ENCODE measurements at regions not wholly inside any gene's neighbourhood (a gene's known extent, or its start where the extent isn't known, plus 50 kb on each side); places are given as distances from the start of the nearest gene placed in this dataset.

DNA sequence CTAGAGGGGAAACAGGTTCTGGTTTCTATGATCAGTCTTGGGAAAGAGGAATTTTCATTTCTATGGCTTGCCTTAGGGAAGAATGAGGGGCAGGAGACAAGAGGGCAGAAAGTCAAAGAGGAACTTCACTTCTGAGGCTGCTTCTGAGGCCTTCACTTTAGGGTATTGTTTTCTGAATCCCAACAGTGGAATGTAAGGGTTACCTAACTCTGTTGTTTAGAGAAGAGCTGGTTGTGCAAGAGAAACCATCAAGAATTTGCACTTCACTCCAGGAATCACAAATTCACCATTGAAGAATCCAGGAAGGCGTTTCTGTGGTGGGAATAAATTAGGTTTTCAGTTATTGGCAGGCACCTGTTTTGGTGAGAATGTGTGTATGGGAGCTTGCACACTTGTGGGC lies 126.7 kb upstream of the AMOT start:
- H4K20me1 ChIP-seq (ENCODE audit: insufficient read depth, low read length) = no peaks in the 10 kb centered on the region
- no peak overlapping the region for H3K4me2 ChIP-seq (ENCODE audit: low read length)
- no peak overlapping the region for H3K27ac ChIP-seq (ENCODE audit: low read depth, low read length, poor library complexity, severe bottlenecking)
- no peaks in the 10 kb centered on the region for H3K9me3 ChIP-seq (ENCODE audit: low read length)
- H3K79me2 ChIP-seq (ENCODE audit: insufficient read depth, low read depth, low read length) = no peaks in the 10 kb centered on the region
- H3K4me1 ChIP-seq (ENCODE audit: insufficient read depth, low read length, poor library complexity, severe bottlenecking) = no peaks in the 10 kb centered on the region
- no peaks in the 10 kb centered on the region for H3K9me2 ChIP-seq (ENCODE audit: insufficient read depth, low read length)
- TF ChIP-seq EZH2phosphoT487 (IDR thresholded peaks at IDR 0.05; ENCODE audit: borderline replicate concordance, low read depth, low read length) (no peak), CTCF (conservative IDR thresholded peaks at IDR 0.05; ENCODE audit: low read length) (no peak)
- intact Hi-C loops (cut with micrococcal nuclease; ENCODE audit: unreplicated experiment) = no loop called here
- H3K36me3 ChIP-seq (ENCODE audit: insufficient read depth, low read length) = no peaks in the 10 kb centered on the region
- H2AFZ ChIP-seq (ENCODE audit: low read length) = no peak overlapping the region
- no peak overlapping the region for H3K4me3 ChIP-seq (ENCODE audit: low read depth, low read length, poor library complexity, severe bottlenecking)
- ChIA-PET POLR2A (no interaction called here), CTCF (ENCODE audit: unreplicated experiment) (no interaction called here)
- no peak for DNase-seq (ENCODE audit: low spot score)
- BruUV-seq (replicated peaks) = no TSS peak

DNA sequence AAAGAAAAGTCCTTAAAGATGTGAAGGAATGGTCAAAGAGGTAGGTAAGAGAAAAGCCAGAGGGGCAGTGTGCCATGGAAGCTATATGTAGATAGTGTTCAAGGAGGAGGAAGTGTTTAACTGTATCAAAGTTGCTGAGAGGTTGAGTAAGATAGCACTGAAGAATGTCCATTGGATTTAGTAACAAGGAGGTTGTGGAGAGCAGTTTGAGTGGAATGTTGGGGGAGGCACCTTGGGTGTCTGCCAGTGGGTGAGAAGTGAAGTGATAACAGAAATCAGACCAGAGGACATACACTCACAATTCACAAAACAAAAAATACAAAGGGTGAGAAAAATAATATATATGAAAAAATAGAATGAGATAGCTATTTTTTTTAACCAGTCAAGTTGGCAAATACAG lies 121.3 kb upstream of the AMOT start:
- no peak for TF ChIP-seq CTCF (conservative IDR thresholded peaks at IDR 0.05; ENCODE audit: low read length)
- TF ChIP-seq EZH2phosphoT487 (IDR thresholded peaks at IDR 0.05; ENCODE audit: borderline replicate concordance, low read depth, low read length) = no peak
- no peaks in the 10 kb centered on the region for H4K20me1 ChIP-seq (ENCODE audit: insufficient read depth, low read length)
- H3K36me3 ChIP-seq (ENCODE audit: insufficient read depth, low read length) = no peaks in the 10 kb centered on the region
- H3K9me3 ChIP-seq (ENCODE audit: low read length) = no peaks in the 10 kb centered on the region
- intact Hi-C loops (cut with micrococcal nuclease; ENCODE audit: unreplicated experiment) = no loop called here
- CTCF ChIA-PET (ENCODE audit: unreplicated experiment) = no interaction called here
- no peaks in the 10 kb centered on the region for H3K79me2 ChIP-seq (ENCODE audit: insufficient read depth, low read depth, low read length)
- H3K9me2 ChIP-seq (ENCODE audit: insufficient read depth, low read length) = no peaks in the 10 kb centered on the region
- H3K4me2 ChIP-seq (ENCODE audit: low read length) = no peak overlapping the region
- no TSS peak for BruUV-seq (replicated peaks)
- no peaks in the 10 kb centered on the region for H3K4me1 ChIP-seq (ENCODE audit: insufficient read depth, low read length, poor library complexity, severe bottlenecking)
- no peak overlapping the region for H2AFZ ChIP-seq (ENCODE audit: low read length)
- no peak for DNase-seq (ENCODE audit: low spot score)
- no peak overlapping the region for H3K4me3 ChIP-seq (ENCODE audit: low read depth, low read length, poor library complexity, severe bottlenecking)
- H3K27ac ChIP-seq (ENCODE audit: low read depth, low read length, poor library complexity, severe bottlenecking) = no peak overlapping the region
- POLR2A ChIA-PET = no interaction called here

DNA sequence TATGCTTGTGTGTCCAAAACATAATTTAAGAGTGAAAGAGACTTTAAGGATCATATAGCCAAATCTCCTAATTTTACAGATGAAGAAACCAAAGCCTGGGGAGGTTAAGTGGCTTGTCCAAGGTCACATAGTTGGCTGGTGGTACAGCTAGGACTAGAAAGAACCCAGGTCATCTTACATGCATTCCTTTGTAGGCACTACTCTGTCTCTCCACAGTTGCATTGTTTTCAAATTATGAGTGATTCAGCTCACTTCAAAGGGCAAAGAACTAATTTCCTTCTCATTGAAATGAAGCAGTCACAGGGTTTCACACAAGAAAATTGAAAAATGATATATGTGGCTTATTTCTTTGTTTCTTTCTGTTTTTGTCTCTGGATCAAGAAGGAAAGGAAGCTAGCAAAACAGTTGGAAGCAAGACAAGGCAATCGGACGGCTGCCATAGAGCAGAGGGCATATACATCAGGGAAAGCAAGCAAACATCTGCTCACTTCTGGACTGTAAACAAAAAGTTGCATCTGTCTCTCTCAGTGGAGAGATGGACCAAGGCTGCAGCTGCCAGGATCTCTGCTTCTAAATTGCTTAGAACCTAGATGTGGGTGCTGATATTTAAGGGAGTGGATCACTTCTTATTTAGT lies 107.5 kb upstream of the AMOT start:
- ChIA-PET POLR2A (no interaction called here), CTCF (ENCODE audit: unreplicated experiment) (no interaction called here)
- no TSS peak for BruUV-seq (replicated peaks)
- no peak overlapping the region for H3K27ac ChIP-seq (ENCODE audit: low read depth, low read length, poor library complexity, severe bottlenecking)
- no peak overlapping the region for H3K4me3 ChIP-seq (ENCODE audit: low read depth, low read length, poor library complexity, severe bottlenecking)
- no peak overlapping the region for H2AFZ ChIP-seq (ENCODE audit: low read length)
- H4K20me1 ChIP-seq (ENCODE audit: insufficient read depth, low read length) = no peaks in the 10 kb centered on the region
- no peak overlapping the region for H3K4me2 ChIP-seq (ENCODE audit: low read length)
- no peaks in the 10 kb centered on the region for H3K4me1 ChIP-seq (ENCODE audit: insufficient read depth, low read length, poor library complexity, severe bottlenecking)
- TF ChIP-seq CTCF (conservative IDR thresholded peaks at IDR 0.05; ENCODE audit: low read length) (no peak), EZH2phosphoT487 (IDR thresholded peaks at IDR 0.05; ENCODE audit: borderline replicate concordance, low read depth, low read length) (no peak)
- H3K9me3 ChIP-seq (ENCODE audit: low read length) = no peaks in the 10 kb centered on the region
- H3K36me3 ChIP-seq (ENCODE audit: insufficient read depth, low read length) = no peaks in the 10 kb centered on the region
- H3K79me2 ChIP-seq (ENCODE audit: insufficient read depth, low read depth, low read length) = no peaks in the 10 kb centered on the region
- H3K9me2 ChIP-seq (ENCODE audit: insufficient read depth, low read length) = no peaks in the 10 kb centered on the region
- no peak for DNase-seq (ENCODE audit: low spot score)
- intact Hi-C loops (cut with micrococcal nuclease; ENCODE audit: unreplicated experiment) = no loop called here

Data from OCI-LY7 (cell line).